Panc1 (cell line): ENCODE measurements at regions not wholly inside any gene's neighbourhood (a gene's known extent, or its start where the extent isn't known, plus 50 kb on each side); places are given as distances from the start of the nearest gene placed in this dataset.

Experiments used
- ATAC-seq: fragments of 200-7000 bp; cut with Tn5 transposase; 2 replicates; pipeline ENCODE4 v1.9.1; 2020; ENCODE audit warnings: mild to moderate bottlenecking, moderate library complexity
- BruUV-seq: library from RNA; stranded (reverse); fragments of 400-500 nt; replicated peaks from 2 replicates; lab custom pipeline; 2021; lab: Mats Ljungman, UMichigan
- CTCF ChIA-PET: fragments of 300-600 bp; sonication (Branson Sonifier 250); formaldehyde crosslinking; loops from one replicate; lab custom pipeline; 2022; ENCODE audit warnings: antibody characterized with exemption; lab: Charles Lee
- POLR2A ChIA-PET: fragments of 300-600 bp; sonication (Branson Sonifier 250); formaldehyde crosslinking; loops from one replicate; lab custom pipeline; 2022; ENCODE audit warnings: antibody characterized with exemption; lab: Charles Lee
- DNase-seq: peaks from one replicate; pipeline ENCODE4 v3.0.0-alpha.2; 2010; ENCODE audit warnings: low read depth, low spot score
- H3K27ac ChIP-seq: 2 replicates; pipeline ENCODE4 v1.5.1; 2011; ENCODE audit warnings: mild to moderate bottlenecking, low read length, inconsistent platforms
- H3K27me3 ChIP-seq: fragments of 200-500 bp; sonication (Bioruptor generic); 2 replicates; pipeline ENCODE4 v1.6.0; 2014; ENCODE audit warnings: low read length, inconsistent platforms; ENCODE audit not compliant: control insufficient read depth, insufficient read depth
- H3K36me3 ChIP-seq: fragments of 200-500 bp; sonication (Bioruptor generic); 2 replicates; pipeline ENCODE4 v1.5.1; 2014; ENCODE audit warnings: inconsistent platforms, mild to moderate bottlenecking, low read length, moderate library complexity; ENCODE audit not compliant: control insufficient read depth, insufficient read depth
- H3K4me1 ChIP-seq: 2 replicates; pipeline ENCODE4 v1.5.1; 2011; ENCODE audit warnings: inconsistent platforms, mild to moderate bottlenecking, low read length, moderate library complexity; ENCODE audit not compliant: control insufficient read depth, insufficient read depth
- H3K4me3 ChIP-seq, 2 experiments: 2 replicates each; pipeline ENCODE4 v1.5.1; 2011 to 2012; ENCODE audit warnings: low read depth in 2 of 2, low read length in 2 of 2, mild to moderate bottlenecking in 2 of 2, inconsistent platforms in 1 of 2, moderate library complexity in 1 of 2
- H3K9me3 ChIP-seq: fragments of 200-500 bp; sonication (Bioruptor generic); 2 replicates; pipeline ENCODE4 v1.5.1; 2014; ENCODE audit warnings: low read depth, mild to moderate bottlenecking, inconsistent platforms, low read length, moderate library complexity; ENCODE audit not compliant: control insufficient read depth, insufficient read depth
- CTCF ChIP-seq: fragments of 450-650 bp; IDR thresholded peaks from 2 replicates; pipeline ENCODE4 v1.5.1; 2017; ENCODE audit warnings: mild to moderate bottlenecking
- POLR2AphosphoS5 ChIP-seq: IDR thresholded peaks from 2 replicates; pipeline ENCODE4 v1.6.1; 2012; ENCODE audit warnings: mild to moderate bottlenecking, low read depth, low read length, moderate library complexity
- REST ChIP-seq, 2 experiments: IDR thresholded peaks; 2 replicates each; pipeline ENCODE4 v1.6.1; 2011 to 2012; ENCODE audit warnings: low read depth in 2 of 2, control low read depth in 1 of 2, low read length in 1 of 2, mild to moderate bottlenecking in 1 of 2, moderate library complexity in 1 of 2; ENCODE audit not compliant: insufficient read depth in 1 of 2
- SIN3A ChIP-seq: IDR thresholded peaks from 2 replicates; pipeline ENCODE4 v1.6.1; 2012; ENCODE audit warnings: low read depth, mild to moderate bottlenecking, low read length, moderate library complexity, borderline replicate concordance; ENCODE audit not compliant: insufficient read depth
- TCF7L2 ChIP-seq: IDR thresholded peaks from 2 replicates; pipeline ENCODE4 v1.6.1; 2011; ENCODE audit warnings: mild to moderate bottlenecking, low read depth, low read length, inconsistent platforms
- in situ Hi-C: cut with HindIII; loops from 2 replicates; pipeline ENCODE4 v1.10.0; 2016; ENCODE audit warnings: low sequenced_read_pairs, low pct_unique_long_range_greater_than_20kb
- intact Hi-C: fragments of 100-400 bp; cut with micrococcal nuclease; formaldehyde crosslinking; loops from one replicate; pipeline ENCODE4 v1.10.0; 2022; ENCODE audit not compliant: unreplicated experiment

GRCh38 chr1:55801481-55801880 is 586.3 kb upstream of the USP24 start:
- Histone ChIP-seq H3K9me3 (no peaks in the 10 kb centered on the region), H3K4me3 (no peak overlapping the region), H3K4me1 (no peaks in the 10 kb centered on the region), H3K27me3 (no peaks in the 10 kb centered on the region), H3K27ac (no peak overlapping the region), H3K36me3 (no peaks in the 10 kb centered on the region)
- no TSS peak for BruUV-seq
- intact Hi-C loops, result no loop called here
- no peak for TF ChIP-seq POLR2AphosphoS5
- TF ChIP-seq CTCF, result no peak
- no peak for TF ChIP-seq SIN3A
- no peak for TF ChIP-seq REST (IDR thresholded peaks at IDR 0.05; ENCODE audit: insufficient read depth in 1 of 2, low read depth in 2 of 2, low read length in 1 of 2)
- TF ChIP-seq TCF7L2, result no peak
- DNase-seq, result no peak
- CTCF ChIA-PET, result no interaction called here
- POLR2A ChIA-PET, result no interaction called here
- in situ Hi-C loops, result no loop called here
- no peak for ATAC-seq

- H3K4me1 ChIP-seq, result no peaks in the 10 kb centered on the region
- in situ Hi-C loops, result no loop called here
- intact Hi-C loops, result no loop called here
- DNase-seq (no peak), ATAC-seq (no peak)
- H3K27me3 ChIP-seq, result no peaks in the 10 kb centered on the region
- no peaks in the 10 kb centered on the region for H3K36me3 ChIP-seq
- ChIA-PET CTCF (no interaction called here), POLR2A (no interaction called here)
- TF ChIP-seq REST (IDR thresholded peaks at IDR 0.05; ENCODE audit: insufficient read depth in 1 of 2, low read depth in 2 of 2, low read length in 1 of 2), result no peak
- no peak for TF ChIP-seq POLR2AphosphoS5
- no peak for TF ChIP-seq CTCF
- no peak for TF ChIP-seq TCF7L2
- TF ChIP-seq SIN3A, result no peak
- no peaks in the 10 kb centered on the region for H3K9me3 ChIP-seq
- H3K4me3 ChIP-seq, result no peak overlapping the region
- no TSS peak for BruUV-seq
- no peak overlapping the region for H3K27ac ChIP-seq
Observed at GRCh38 chr1:55800503-55800902, 585.3 kb upstream of the USP24 start.
